ENCODE measurements at regions not wholly inside any gene's neighbourhood (a gene's known extent, or its start where the extent isn't known, plus 50 kb on each side); places are given as distances from the start of the nearest gene placed in this dataset.

DNA sequence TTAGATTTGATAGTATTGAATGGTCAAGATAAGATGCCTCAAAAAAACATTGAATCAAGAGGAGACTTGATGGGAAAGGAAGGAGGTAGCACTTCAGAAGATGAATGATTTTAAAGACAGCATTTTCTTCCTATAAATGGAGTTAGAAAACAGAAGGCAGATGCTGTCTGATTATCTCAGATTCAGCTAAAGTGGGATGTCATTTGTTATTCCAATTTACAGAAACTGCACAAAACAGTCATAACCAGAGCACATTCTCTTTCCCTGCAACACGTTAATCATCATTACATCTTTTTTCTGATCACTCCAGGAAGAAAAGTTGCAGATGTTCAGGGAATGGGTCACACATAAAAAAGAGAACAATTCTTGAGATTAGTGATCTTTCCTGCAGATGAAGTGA is 1141.8 kb downstream of the SI start:
- H3K27me3 ChIP-seq (ENCODE audit: low read depth), result no peaks in the 10 kb centered on the region
- H3K9me3 ChIP-seq, result no peaks in the 10 kb centered on the region
- DNase-seq (no peak), ATAC-seq (no peak)
- H3K4me3 ChIP-seq, result no peak overlapping the region
- TF ChIP-seq, protein P1, sequence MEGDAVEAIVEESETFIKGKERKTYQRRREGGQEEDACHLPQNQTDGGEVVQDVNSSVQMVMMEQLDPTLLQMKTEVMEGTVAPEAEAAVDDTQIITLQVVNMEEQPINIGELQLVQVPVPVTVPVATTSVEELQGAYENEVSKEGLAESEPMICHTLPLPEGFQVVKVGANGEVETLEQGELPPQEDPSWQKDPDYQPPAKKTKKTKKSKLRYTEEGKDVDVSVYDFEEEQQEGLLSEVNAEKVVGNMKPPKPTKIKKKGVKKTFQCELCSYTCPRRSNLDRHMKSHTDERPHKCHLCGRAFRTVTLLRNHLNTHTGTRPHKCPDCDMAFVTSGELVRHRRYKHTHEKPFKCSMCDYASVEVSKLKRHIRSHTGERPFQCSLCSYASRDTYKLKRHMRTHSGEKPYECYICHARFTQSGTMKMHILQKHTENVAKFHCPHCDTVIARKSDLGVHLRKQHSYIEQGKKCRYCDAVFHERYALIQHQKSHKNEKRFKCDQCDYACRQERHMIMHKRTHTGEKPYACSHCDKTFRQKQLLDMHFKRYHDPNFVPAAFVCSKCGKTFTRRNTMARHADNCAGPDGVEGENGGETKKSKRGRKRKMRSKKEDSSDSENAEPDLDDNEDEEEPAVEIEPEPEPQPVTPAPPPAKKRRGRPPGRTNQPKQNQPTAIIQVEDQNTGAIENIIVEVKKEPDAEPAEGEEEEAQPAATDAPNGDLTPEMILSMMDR (IDR thresholded peaks at IDR 0.05), result no peak
- intact Hi-C loops (cut with DNase I), result no loop called here
- H3K27ac ChIP-seq, result no peak overlapping the region
- no peaks in the 10 kb centered on the region for H3K36me3 ChIP-seq
- no peaks in the 10 kb centered on the region for H3K4me1 ChIP-seq

DNA sequence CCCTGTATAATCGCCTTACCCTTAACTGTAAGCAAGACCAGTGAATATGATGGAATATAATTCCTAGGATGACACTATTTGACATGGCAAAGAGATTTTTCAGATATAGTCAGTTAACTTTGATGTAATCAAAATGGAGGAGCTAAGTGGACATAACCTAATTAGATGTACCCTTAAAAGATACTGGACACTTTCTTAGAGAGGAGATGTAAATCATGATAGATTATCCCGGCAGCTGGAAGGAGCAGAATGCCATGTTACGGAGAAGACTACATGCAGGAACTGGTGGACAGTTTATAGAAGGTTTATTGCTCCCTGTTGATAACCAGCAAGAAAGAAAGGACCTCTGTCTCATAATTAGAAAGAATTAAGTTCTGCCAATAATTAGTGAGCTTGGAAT is 1142.9 kb downstream of the SI start:
- Histone ChIP-seq H3K27me3 (ENCODE audit: low read depth) (no peaks in the 10 kb centered on the region), H3K4me3 (no peak overlapping the region), H3K36me3 (no peaks in the 10 kb centered on the region), H3K9me3 (no peaks in the 10 kb centered on the region), H3K27ac (no peak overlapping the region), H3K4me1 (no peaks in the 10 kb centered on the region)
- TF ChIP-seq, protein P1 (IDR thresholded peaks at IDR 0.05), result no peak
- DNase-seq, result no peak
- no peak for ATAC-seq
- intact Hi-C loops (cut with DNase I), result no loop called here

DNA sequence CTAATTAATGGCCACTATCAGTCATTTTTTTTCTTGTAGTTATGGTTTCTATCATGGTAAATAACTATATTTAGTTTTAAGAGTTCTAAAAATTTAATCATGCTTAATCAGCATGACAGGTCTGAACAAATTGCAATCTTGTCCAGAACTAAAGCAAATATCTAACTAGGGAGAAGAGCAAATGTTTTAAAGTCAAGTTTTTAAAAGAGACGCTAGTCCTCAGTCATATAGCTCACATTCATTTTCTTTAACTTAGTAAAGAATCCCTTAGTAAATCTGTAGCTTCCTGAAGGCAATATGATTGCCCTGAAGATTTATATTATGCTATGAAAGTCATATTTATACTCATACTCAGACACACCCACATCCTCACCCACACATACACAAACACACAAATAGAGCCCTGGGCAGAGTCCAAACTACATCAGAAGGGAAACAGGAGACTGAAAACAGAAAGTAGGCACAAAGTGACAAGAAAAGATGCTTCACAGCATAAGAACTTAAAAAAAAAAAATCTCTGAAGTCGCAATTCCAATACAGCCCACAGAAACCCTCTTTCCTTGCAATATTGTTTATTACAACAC is 1149.1 kb downstream of the SI start:
- intact Hi-C loops (cut with DNase I), result no loop called here
- Histone ChIP-seq H3K4me1 (no peaks in the 10 kb centered on the region), H3K27me3 (ENCODE audit: low read depth) (no peaks in the 10 kb centered on the region), H3K27ac (no peak overlapping the region), H3K36me3 (no peaks in the 10 kb centered on the region), H3K4me3 (no peak overlapping the region), H3K9me3 (no peaks in the 10 kb centered on the region)
- TF ChIP-seq, protein P1 (IDR thresholded peaks at IDR 0.05), result no peak
- DNase-seq, result no peak
- no peak for ATAC-seq

DNA sequence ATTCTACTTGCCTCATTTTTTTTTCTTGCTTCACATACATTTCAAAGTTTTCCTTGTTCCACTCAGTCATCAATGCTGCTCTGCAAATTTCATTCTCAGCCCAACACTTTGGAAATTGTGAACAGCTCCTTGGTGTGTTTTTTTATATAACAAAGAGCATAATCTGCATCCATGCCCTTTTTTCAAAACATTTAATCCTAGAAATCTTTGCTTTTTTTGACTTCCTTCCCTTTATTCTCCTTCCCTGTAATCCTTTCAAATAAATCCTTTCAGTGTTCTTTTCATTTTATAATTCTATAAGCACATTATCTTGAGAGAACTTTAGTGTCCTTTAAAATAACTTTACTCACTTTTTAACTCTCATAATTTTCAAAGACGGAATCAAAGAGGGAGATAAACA is 1150.8 kb downstream of the SI start:
- H3K4me1 ChIP-seq, result no peaks in the 10 kb centered on the region
- ATAC-seq (no peak), DNase-seq (no peak)
- H3K4me3 ChIP-seq, result no peak overlapping the region
- no peaks in the 10 kb centered on the region for H3K27me3 ChIP-seq (ENCODE audit: low read depth)
- intact Hi-C loops (cut with DNase I), result no loop called here
- no peaks in the 10 kb centered on the region for H3K9me3 ChIP-seq
- TF ChIP-seq, protein P1 (IDR thresholded peaks at IDR 0.05), result no peak
- no peaks in the 10 kb centered on the region for H3K36me3 ChIP-seq
- no peak overlapping the region for H3K27ac ChIP-seq

DNA sequence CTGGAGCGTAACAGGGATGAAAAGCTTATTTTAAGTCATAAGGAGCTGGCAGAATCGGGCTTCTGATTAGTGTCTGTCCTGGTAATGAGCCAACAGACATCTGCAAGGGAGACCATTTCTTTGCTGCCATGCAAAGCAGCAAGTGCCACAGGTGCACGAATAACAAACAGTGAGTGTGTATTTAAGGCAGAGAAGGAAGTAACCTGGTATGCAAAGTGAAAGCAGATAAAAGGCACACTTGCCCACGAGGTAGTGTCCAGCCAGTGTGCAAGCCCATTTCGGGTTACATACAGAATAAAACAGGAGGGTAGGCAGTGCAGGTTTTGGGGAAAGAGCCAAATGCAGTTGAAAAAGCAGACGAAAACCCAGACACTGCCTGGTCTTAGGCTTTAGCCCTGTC is 1153.7 kb downstream of the SI start:
- no peak for DNase-seq
- intact Hi-C loops (cut with DNase I), result no loop called here

More for the DNA sequence above, 1153.7 kb downstream of the SI start:
- no peak overlapping the region for H3K4me3 ChIP-seq
- H3K27me3 ChIP-seq (ENCODE audit: low read depth), result no peaks in the 10 kb centered on the region
- no peaks in the 10 kb centered on the region for H3K36me3 ChIP-seq
- ATAC-seq, result peak in 1 of 2 donors; percentile 25
- no peak overlapping the region for H3K27ac ChIP-seq
- TF ChIP-seq, protein P1 (IDR thresholded peaks at IDR 0.05), result no peak
- no peaks in the 10 kb centered on the region for H3K9me3 ChIP-seq
- H3K4me1 ChIP-seq, result no peaks in the 10 kb centered on the region

All from lower lobe of right lung (tissue), 2 donors.